A549 (cell line): ENCODE measurements at regions not wholly inside any gene's neighbourhood (a gene's known extent, or its start where the extent isn't known, plus 50 kb on each side); places are given as distances from the start of the nearest gene placed in this dataset.

Experiments
- ATAC-seq, 2 experiments: fragments of 200-7000 bp in 1 of 2; fragments of >200 bp in 1 of 2; cut with Nextera tagmentation in 1 of 2; cut with Tn5 transposase in 1 of 2; 3 replicates each; pipeline versions ENCODE4 v1.8.0 to v1.9.1; 2018 to 2020; ENCODE audit warnings: mild to moderate bottlenecking in 1 of 2, moderate library complexity in 1 of 2
- CTCF ChIA-PET: fragments of 300-600 bp; sonication (Branson Sonifier 250); formaldehyde crosslinking; extraction: SDS; loops from one replicate; lab custom pipeline; 2021; ENCODE audit warnings: antibody characterized with exemption, inconsistent platforms; lab: Yijun Ruan, JAX
- POLR2A ChIA-PET: fragments of 350-600 bp; formaldehyde crosslinking; extraction: SDS; loops from one replicate; lab custom pipeline; 2021; ENCODE audit warnings: antibody characterized with exemption, inconsistent platforms; lab: Yijun Ruan, JAX
- DNase-seq, 2 experiments: peaks; one replicate each; pipeline versions ENCODE4 v3.0.0 to v3.0.0-alpha.2; 2011 to 2016; ENCODE audit warnings: low read depth in 1 of 2, low spot score in 1 of 2
- FAIRE-seq: peaks from 2 replicates; lab custom pipeline; 2011; peaks lifted over from hg19 to GRCh38; lab: Jason Lieb, UNC
- H3K27ac ChIP-seq, 2 experiments: fragments of >200 bp; sonication (Bioruptor Twin); formaldehyde crosslinking; 3 replicates each; pipeline ENCODE4 v1.5.1; 2016 to 2017
- H3K4me1 ChIP-seq: fragments of >200 bp; sonication (Bioruptor Twin); formaldehyde crosslinking; 3 replicates; pipeline ENCODE4 v1.6.1; 2016
- H3K4me2 ChIP-seq: fragments of >200 bp; sonication (Bioruptor Twin); formaldehyde crosslinking; 3 replicates; pipeline ENCODE4 v1.6.1; 2016
- H3K4me3 ChIP-seq: fragments of >200 bp; sonication (Bioruptor Twin); formaldehyde crosslinking; 3 replicates; pipeline ENCODE4 v1.5.1; 2016
- H3K9me3 ChIP-seq: fragments of >200 bp; sonication (Bioruptor Twin); formaldehyde crosslinking; 3 replicates; pipeline ENCODE4 v1.6.1; 2016
- CBX2 ChIP-seq: fragments of 200-600 bp; sonication (generic); IDR thresholded peaks from 2 replicates; pipeline ENCODE4 v1.6.1; 2016; ENCODE audit warnings: low read depth, mild to moderate bottlenecking, borderline replicate concordance
- CBX8 ChIP-seq: fragments of 200-600 bp; sonication (generic); IDR thresholded peaks from 2 replicates; pipeline ENCODE4 v1.6.1; 2016
- CHD2 ChIP-seq: fragments of 150-350 bp; IDR thresholded peaks from 2 replicates; pipeline ENCODE4 v1.6.1; 2014; ENCODE audit warnings: low read length; ENCODE audit not compliant: partially characterized antibody
- CTCF ChIP-seq: fragments of >200 bp; sonication (Bioruptor Twin); formaldehyde crosslinking; IDR thresholded peaks from 3 replicates; pipeline ENCODE4 v1.5.1; 2016
- EHF ChIP-seq: fragments of 250-450 bp; sonication (Bioruptor Pico); IDR thresholded peaks from 2 replicates; pipeline ENCODE4 v1.5.0; 2020; ENCODE audit warnings: mild to moderate bottlenecking
- EP300 ChIP-seq, 2 experiments: fragments of >200 bp; sonication (Bioruptor Twin); formaldehyde crosslinking; IDR thresholded peaks; 2 replicates in 1 of 2; 3 replicates in 1 of 2; pipeline ENCODE4 v1.6.1; 2016 to 2017
- FOSL2 ChIP-seq, 2 experiments: fragments of 450-650 bp in 1 of 2; fragments of >200 bp in 1 of 2; sonication (Bioruptor Twin) in 1 of 2; formaldehyde crosslinking; IDR thresholded peaks; 2 replicates each; pipeline versions ENCODE4 v1.5.0 to v1.6.1; 2016 to 2020; ENCODE audit warnings: mild to moderate bottlenecking in 1 of 2, moderate library complexity in 1 of 2
- FOXS1 ChIP-seq: fragments of 250-450 bp; sonication (Bioruptor Pico); IDR thresholded peaks from 2 replicates; pipeline ENCODE4 v1.5.0; 2020; ENCODE audit warnings: mild to moderate bottlenecking, moderate library complexity
- GATA3 ChIP-seq: IDR thresholded peaks from 2 replicates; pipeline ENCODE4 v1.6.1; 2012; ENCODE audit warnings: borderline replicate concordance
- HES2 ChIP-seq: fragments of >200 bp; sonication (Bioruptor Twin); formaldehyde crosslinking; IDR thresholded peaks from 2 replicates; pipeline ENCODE4 v1.6.1; 2016
- HEYL ChIP-seq: fragments of 250-450 bp; sonication (Bioruptor Pico); IDR thresholded peaks from 2 replicates; pipeline ENCODE4 v1.8.0; 2021; ENCODE audit warnings: mild to moderate bottlenecking, moderate library complexity
- HMGXB4 ChIP-seq: fragments of 250-450 bp; sonication (Bioruptor Pico); IDR thresholded peaks from 2 replicates; pipeline ENCODE4 v1.5.0; 2021; ENCODE audit warnings: mild to moderate bottlenecking, moderate library complexity, borderline replicate concordance
- HOXA7 ChIP-seq: fragments of 250-450 bp; sonication (Bioruptor Pico); IDR thresholded peaks from 2 replicates; pipeline ENCODE4 v1.5.0; 2020; ENCODE audit warnings: mild to moderate bottlenecking, moderate library complexity
- JUNB ChIP-seq: fragments of >200 bp; sonication (Bioruptor Twin); formaldehyde crosslinking; IDR thresholded peaks from 2 replicates; pipeline ENCODE4 v1.6.1; 2016
- MAZ ChIP-seq: fragments of 150-350 bp; IDR thresholded peaks from 2 replicates; pipeline ENCODE4 v1.6.1; 2014; ENCODE audit warnings: antibody characterized with exemption, low read depth, low read length, borderline replicate concordance
- MYC ChIP-seq: IDR thresholded peaks from 2 replicates; pipeline ENCODE4 v1.6.1; 2012; ENCODE audit warnings: mild to moderate bottlenecking, inconsistent platforms, low read length, improper control_type of control experiment, borderline replicate concordance
- NFE2L2 ChIP-seq: fragments of 150-350 bp; conservative IDR thresholded peaks from 2 replicates; pipeline ENCODE4 v1.6.1; 2014; ENCODE audit warnings: low read length
- RAD21 ChIP-seq, 2 experiments: fragments of >200 bp in 1 of 2; sonication (Bioruptor Twin) in 1 of 2; formaldehyde crosslinking in 1 of 2; IDR thresholded peaks in 1 of 2; conservative IDR thresholded peaks in 1 of 2; 2 replicates in 1 of 2; 3 replicates in 1 of 2; pipeline ENCODE4 v1.6.1; 2012 to 2018; ENCODE audit warnings: inconsistent platforms in 1 of 2
- RFX5 ChIP-seq: fragments of 450-650 bp; IDR thresholded peaks from 2 replicates; pipeline ENCODE4 v1.7.1; 2014; ENCODE audit warnings: antibody characterized with exemption, mild to moderate bottlenecking, moderate library complexity
- SMC3 ChIP-seq: fragments of >200 bp; sonication (Bioruptor Twin); formaldehyde crosslinking; IDR thresholded peaks from 3 replicates; pipeline ENCODE4 v1.6.1; 2018; ENCODE audit warnings: inconsistent platforms
- WGBS: methylation state at CpG from one replicate; pipeline ENCODE4 v1.1.6; 2017; ENCODE audit errors: missing lambda C conversion rate; 5-methylcytosine and 5-hydroxymethylcytosine counted together

- TF ChIP-seq HMGXB4 (CRISPR knock-in tag) (no peak), NFE2L2 (no peak)
- TF ChIP-seq, all 56 proteins: peak for 0
Observed at GRCh38 chr2:196274387-196274809, 103.0 kb upstream of the STK17B start (continued).

- WGBS = 82% methylated on average over 5 of the region's 5 CpGs
- Histone ChIP-seq H3K9me3 (no peaks in the 10 kb centered on the region), H3K4me3 (no peak overlapping the region), H3K4me1 (peaks cover 37% of the 10 kb centered on the region), H3K4me2 (peak overlapping the region; percentile 60), H3K27ac (peak overlapping the region; percentile 54 to 64)
- DNase-seq (peak in 1 of 2 experiments; percentile 24), ATAC-seq (peak; percentile 46 to 66; a peak in 4 of 6 replicates), FAIRE-seq (no peak)
- ChIA-PET CTCF (interaction anchor here (0.9 to 5.5 kb wide), 9 partner anchors 10 to 198 kb away, joined by 3 to 49 read pairs (median 5); no protein-coding TSS in a partner anchor), POLR2A (interaction anchor here (0.9 to 2.9 kb wide), 3 partner anchors 16 to 105 kb away, joined by 4 to 14 read pairs (median 4); partner anchors contain the start of gene STK17B)
- 0 out of 2 replicates have a peak, but pooled peaks have one; percentile 25 for TF ChIP-seq GATA3
- peak; percentile 24; the same call in 1 of the 2 replicates for TF ChIP-seq JUNB
- TF ChIP-seq SMC3 = no peak
- TF ChIP-seq, all 56 proteins: peak for 2
Observed at GRCh38 chr2:196275646-196276352, 104.4 kb upstream of the STK17B start.

GRCh38 chr2:196276421-196276820 lies 105.0 kb upstream of the STK17B start:
- Histone ChIP-seq H3K4me3 (no peak overlapping the region), H3K4me2 (peak overlapping the region; percentile 60), H3K9me3 (no peaks in the 10 kb centered on the region), H3K4me1 (peaks cover 37% of the 10 kb centered on the region), H3K27ac (peak overlapping the region; percentile 17 to 54; a peak in 4 of 6 replicates)
- FAIRE-seq (no peak), ATAC-seq (no peak), DNase-seq (no peak)
- TF ChIP-seq RAD21 (conservative IDR thresholded peaks at IDR 0.05 in 1 of 2, IDR thresholded peaks at IDR 0.05 in 1 of 2) = no peak
- no peak for TF ChIP-seq HES2
- no peak for TF ChIP-seq MAZ
- no peak for TF ChIP-seq RFX5
- TF ChIP-seq HEYL (CRISPR knock-in tag) = no peak
- TF ChIP-seq CHD2 = no peak
- CTCF ChIA-PET = interaction anchor here (0.6 to 5.5 kb wide), 9 partner anchors 14 to 198 kb away, joined by 3 to 49 read pairs (median 5); no protein-coding TSS in a partner anchor
- POLR2A ChIA-PET = interaction anchor here (0.9 to 2.9 kb wide), 2 partner anchors 17 to 105 kb away, joined by 4 to 14 read pairs; partner anchors contain the start of gene STK17B
- 30% methylated on average over 2 of the region's 2 CpGs for WGBS

GRCh38 chr2:196277002-196277401 lies 105.6 kb upstream of the STK17B start:
- DNase-seq (no peak), FAIRE-seq (no peak), ATAC-seq (no peak)
- no peak for TF ChIP-seq HOXA7 (CRISPR knock-in tag)
- no peak for TF ChIP-seq CBX2
- no peak for TF ChIP-seq EP300 (IDR thresholded peaks at IDR 0.05)
- no peak for TF ChIP-seq FOXS1 (CRISPR knock-in tag)
- no peak for TF ChIP-seq CBX8
- no peak for TF ChIP-seq EHF
- no peak for TF ChIP-seq HES2
- peak; percentile 48 for TF ChIP-seq CTCF
- peak; percentile 46 to 52; a peak in 4 of 5 replicates for TF ChIP-seq RAD21 (conservative IDR thresholded peaks at IDR 0.05 in 1 of 2, IDR thresholded peaks at IDR 0.05 in 1 of 2)
- peak; percentile 60 for TF ChIP-seq SMC3
- no peak for TF ChIP-seq MYC
- TF ChIP-seq FOSL2 (IDR thresholded peaks at IDR 0.05) = no peak
- no peak for TF ChIP-seq FOSL2 (CRISPR knock-in tag; IDR thresholded peaks at IDR 0.05)
- ChIA-PET POLR2A (interaction anchor here (0.9 to 2.9 kb wide), 2 partner anchors 17 to 105 kb away, joined by 4 to 14 read pairs; partner anchors contain the start of gene STK17B), CTCF (interaction anchor here (0.6 to 5.5 kb wide), 10 partner anchors 14 to 199 kb away, joined by 3 to 49 read pairs (median 4); no protein-coding TSS in a partner anchor)
- H3K9me3 ChIP-seq = no peaks in the 10 kb centered on the region
- H3K4me1 ChIP-seq = peaks cover 37% of the 10 kb centered on the region
- H3K27ac ChIP-seq = no peak overlapping the region; a peak in 1 of 6 replicates
- no peak overlapping the region for H3K4me3 ChIP-seq
- 34% methylated on average over 2 of the region's 2 CpGs for WGBS
- no peak overlapping the region; the same call in 2 of the 3 replicates for H3K4me2 ChIP-seq
